ENCODE measurements at regions not wholly inside any gene's neighbourhood (a gene's known extent, or its start where the extent isn't known, plus 50 kb on each side); places are given as distances from the start of the nearest gene placed in this dataset.

DNA sequence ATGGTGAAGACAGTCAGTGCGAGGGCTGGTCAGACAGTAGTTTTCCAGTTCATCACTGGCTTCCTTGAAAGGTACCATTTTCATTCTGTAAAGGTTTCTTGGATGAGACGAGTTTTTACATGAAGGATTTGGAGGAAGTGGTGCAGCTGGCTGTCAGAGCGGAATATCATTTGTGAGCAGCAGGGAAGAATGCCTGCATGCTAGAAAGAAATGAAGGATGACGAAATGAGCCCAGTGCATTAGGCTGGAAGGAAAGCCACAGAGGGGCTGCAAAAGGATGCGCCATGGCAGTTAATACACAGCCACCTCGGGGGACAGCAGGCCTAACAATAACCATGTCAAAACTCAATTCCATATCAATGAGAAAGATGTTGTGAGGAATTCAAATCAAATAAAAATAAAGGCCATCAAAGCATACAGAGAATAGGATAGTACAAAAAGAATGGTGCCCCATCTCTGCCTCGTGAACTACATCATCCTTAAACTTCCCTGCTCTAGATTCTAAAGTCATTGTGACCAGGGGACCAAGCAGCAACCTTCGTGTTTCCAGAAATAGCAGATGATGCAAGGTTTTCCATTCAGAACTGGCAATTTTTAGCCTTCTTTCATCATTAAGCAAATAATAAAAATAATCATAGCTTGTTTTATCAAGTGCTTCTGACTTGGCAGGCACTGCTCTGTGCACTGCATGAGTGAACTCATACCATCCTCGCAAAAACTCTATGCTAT is 504.2 kb downstream of the RFC3 start:
- no peak for DNase-seq (ENCODE audit: low spot score)

DNA sequence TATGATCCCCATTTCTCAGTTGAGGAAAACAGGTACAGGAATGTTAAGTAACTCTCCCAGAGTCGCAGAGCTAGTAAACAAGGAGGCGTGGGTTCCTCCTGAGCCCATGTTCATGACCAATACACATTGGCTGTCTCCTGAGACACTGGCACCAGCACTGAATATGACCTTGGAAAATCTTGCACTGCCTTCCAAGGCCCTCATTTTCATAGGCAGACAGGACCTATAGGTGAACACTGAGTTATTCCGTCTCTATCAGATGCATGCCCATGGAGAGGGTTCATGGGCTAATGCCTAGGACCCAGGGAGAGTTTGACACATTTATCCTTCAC is 504.8 kb downstream of the RFC3 start:
- DNase-seq (ENCODE audit: low spot score): no peak

DNA sequence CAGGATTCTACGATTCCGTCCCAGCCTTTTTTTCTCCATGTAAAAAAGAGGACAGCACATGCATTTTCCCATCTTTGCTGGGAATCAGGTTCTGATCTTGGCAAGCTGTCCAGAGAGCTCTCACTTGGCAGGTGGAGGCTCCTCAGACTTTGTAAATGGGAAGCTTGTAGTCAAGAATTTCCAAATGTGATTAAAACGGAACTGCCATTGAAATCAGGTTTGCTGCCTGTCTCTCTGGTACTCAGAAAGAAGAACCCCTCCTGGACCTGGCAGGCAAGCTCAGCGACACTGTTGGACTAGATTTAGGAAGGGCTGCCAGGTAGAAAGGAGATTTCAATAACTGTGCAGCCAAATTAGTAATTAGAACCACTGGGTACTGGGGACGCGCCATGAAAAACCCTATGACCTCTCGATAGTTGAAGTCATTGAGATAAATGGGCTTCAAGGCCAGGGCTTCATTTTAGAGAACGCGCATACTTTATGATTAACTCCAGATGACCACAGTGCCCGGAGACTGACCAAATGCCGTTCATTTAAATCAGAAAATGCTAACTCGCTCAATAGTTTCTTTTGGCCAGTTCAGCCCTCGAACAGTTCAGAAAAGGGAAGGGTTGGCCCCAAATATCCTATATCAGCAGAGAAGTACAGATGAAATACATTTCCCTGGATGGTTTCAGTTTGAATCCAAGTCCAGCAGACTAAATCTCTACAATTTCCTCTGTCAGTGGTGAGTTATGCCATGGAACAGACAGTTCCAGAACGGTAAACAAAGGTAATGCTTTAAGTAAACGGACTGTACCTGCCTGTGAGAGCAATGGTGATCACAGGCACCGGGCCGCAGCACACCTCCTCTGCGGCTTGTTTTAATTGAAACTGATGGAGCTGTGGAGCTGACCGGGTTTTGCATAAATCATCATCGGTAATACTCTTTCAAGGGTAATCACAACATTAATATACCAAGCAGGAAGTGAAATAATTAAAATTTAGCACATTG is 517.4 kb downstream of the RFC3 start:
- DNase-seq (ENCODE audit: low spot score): no peak

DNA sequence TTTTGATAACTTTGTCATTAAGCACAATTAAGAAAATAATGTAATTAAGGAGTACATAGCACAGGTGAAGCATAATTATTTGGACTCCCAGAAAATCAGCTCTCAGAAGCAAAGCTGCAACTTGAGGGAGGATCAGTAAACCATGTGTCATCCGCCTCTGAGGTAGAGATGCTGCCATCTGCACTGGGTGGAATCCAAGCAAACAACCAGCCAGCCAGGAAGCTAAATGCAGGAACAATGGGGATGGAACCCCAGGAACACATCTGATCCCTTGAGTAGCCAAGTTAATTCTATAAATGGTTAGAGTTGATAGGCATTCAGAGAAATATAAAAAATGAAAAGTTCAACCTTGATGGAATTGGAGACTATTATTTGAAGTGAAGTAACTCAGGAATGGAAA is 520.2 kb downstream of the RFC3 start:
- no peak for DNase-seq (ENCODE audit: low spot score)

DNA sequence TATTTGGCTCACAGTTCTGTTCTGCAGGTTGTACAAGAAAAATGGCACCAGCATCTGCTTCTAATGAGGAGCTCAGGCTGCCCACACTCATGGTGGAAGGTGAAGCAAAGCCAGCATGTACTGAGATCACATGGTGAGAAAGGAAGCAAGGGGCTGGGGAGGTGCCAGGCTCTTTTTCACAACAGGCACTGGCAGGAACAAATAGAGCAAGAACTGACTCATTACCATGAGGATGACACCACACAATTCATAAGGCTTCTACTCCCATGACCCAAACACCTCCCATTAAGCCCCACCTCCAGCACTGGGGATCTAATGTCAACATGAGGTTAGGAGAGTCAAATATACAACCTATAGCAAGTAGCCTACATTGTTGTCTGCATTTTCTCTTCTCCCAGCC is 522.6 kb downstream of the RFC3 start:
- peak; percentile 77 for DNase-seq (ENCODE audit: low spot score)

DNA sequence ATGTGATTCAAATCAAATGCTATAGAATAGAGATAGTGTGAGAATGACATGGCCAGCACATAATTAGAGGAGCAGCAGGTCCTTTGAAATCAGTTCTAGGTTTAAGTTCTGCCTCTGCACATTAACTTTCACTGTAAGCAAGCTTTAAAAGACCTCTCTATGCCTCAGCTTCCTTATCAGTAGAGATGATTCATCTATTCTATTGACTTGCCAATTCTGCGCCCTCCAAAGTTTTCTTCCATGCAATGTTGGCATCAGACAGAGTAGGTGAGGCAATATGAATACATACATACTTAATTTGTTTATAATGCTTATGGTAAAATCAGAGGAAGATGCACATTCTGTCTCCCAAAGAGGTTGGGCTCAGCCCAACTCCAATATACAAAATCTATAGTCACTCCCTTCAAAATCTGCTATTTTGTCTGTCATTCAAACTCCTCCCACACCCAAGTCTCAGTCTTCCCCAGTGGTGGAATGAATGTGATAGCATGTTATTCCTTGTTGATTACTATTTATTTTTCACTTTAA is 525.5 kb downstream of the RFC3 start:
- no peak for DNase-seq (ENCODE audit: low spot score)

DNA sequence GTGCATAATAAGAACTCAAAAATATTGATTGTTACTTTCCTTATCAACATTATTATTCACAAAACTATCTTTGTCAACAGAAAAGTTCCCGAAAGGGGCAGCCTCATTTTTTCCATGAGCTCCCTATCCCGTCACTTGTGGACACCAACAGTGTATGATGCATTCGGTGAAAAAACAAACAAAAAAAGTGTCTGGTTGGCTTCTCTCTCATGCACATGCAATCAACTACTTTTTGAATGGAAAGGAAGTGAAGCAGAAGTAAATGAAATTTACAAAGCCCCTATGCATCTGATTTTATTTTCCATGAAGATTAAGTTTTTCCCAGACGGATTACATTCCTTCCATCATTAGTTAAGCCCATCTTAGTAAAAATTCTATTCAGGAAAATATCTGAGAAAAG is 526.9 kb downstream of the RFC3 start:
- no peak for DNase-seq (ENCODE audit: low spot score)

DNA sequence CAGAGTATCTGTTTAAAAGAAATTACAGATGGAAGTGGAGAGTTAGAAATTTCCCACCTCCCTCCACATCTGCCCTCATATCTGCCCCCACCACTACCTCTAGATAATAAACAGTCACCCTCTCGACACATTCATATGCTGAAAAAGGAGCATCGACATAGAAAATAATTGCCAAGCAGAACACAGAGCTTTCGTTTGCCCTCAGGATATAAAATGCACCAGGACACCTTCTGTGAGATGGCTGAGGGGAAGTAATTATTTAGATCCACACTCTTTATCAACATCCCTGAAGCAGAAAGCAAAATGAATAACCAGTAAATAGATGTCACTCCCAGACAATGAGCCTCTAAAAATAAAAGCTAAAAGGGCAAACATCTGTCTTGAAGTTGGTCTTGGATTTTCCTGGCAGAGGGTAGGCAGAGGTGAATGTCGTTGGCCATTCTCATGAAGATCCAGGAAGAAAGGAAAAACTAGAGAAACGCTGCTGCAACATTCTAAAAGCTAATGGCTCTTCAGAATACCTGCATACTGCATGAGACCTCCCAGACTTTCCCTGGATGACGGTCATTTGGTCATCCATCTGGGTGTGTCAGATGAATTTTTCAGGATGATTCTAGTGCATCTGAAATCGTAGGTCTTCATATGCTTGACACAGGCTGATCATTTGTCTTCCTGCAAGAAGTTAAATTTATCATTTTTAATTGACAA is 527.5 kb downstream of the RFC3 start:
- no peak for DNase-seq (ENCODE audit: low spot score)

DNA sequence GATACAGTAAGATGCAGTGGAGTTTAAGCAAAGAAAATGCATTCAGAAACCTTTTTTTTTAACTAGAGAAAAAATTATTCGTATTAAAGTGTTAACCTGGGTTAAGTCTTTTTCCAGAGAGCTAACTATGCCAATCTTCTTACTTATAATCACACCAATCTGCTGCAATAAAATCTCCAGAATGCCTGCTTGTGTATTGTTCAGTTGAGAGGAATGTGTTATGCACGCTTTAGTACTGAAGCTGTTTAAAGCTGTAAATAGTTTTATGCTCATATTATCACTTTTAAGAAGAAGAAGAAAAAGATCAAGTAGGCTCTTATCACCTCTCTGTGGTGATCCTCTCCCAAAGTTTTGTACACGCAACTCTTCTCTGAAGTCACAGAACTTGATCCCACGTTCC is 528.7 kb downstream of the RFC3 start:
- no peak for DNase-seq (ENCODE audit: low spot score)

DNA sequence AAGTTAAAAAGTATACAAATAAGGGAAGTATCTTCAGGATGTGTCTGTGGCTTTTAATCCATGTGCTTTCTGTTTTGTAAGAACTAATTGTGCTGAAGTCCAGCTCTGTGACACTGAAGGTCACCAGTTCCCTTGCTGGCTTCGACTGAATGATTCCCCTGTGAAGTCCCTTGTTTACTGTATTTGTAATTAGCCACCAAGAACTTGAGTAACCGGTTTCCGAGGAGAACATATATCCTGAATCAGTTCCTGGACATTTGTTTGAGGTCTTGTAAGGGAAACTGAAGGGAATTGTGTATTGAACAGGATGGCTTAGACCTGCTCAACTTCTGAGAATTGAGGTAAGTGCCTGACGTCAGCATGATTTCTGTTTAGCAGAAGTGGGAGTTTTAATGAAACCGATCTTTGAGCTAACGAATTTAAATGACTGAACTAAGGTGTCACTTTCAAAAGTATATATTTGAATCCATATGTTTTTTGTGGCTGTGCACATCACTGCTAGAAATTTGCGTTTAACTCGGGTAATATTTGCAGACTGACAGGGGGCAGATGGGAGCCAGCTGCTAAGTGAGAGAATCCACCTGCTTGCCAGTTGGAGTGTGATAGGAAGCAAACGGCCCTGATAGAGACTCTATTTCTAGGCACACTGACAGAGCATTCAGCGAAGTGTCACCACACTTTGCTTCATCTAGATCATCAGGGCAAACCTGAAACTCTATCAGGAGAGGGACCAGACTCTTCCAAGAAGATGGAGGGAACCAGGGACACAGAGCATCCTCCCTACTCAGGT is 530.0 kb downstream of the RFC3 start:
- DNase-seq (ENCODE audit: low spot score): peak; percentile 82

DNA sequence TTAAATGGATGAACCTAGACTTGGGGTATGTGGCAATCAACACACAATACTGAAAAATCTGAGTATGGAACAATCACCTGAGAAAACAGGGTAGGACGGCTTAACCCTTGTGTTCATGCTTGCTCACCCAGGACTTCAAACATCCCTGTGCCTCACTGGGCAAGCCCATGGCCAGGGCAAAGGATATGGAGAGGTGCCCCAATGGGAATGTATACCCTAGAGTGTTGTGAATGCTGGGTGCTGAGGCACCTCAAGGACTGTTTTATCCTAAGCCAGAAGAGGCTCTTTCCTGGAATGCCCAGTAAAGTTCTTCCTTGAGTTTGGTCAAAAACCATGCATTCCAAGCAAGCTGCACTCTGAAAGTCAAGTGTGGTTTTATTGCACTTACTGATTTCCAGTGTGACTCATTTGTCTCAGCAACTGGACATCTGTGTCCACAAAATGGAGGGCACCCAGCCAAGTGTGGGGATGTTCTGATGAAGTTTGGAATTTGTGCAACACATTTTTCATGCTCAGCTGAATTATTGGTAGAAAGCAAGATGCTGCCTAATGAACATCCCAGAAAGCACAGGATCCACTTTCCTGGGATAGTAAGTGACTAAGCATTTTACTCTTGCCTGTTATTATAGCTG is 531.3 kb downstream of the RFC3 start:
- DNase-seq (ENCODE audit: low spot score): peak; percentile 95

DNA sequence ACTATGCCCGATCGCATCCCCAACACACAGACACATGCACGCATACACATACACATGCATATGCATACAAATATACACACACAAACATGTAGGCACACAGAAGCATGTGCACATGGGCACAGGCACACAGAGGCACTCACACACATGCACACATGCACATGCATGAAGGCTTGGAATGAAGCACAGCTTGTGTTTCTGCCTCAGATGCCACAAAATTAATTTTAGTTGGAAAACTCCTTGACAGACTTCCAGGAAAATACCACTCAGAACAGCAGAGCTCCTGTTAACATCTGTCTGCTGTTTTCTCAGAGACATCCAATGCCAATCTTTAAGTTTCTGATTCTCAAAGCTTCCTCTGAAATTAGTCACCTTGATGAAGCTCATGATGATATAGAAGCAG is 532.7 kb downstream of the RFC3 start:
- no peak for DNase-seq (ENCODE audit: low spot score)

DNA sequence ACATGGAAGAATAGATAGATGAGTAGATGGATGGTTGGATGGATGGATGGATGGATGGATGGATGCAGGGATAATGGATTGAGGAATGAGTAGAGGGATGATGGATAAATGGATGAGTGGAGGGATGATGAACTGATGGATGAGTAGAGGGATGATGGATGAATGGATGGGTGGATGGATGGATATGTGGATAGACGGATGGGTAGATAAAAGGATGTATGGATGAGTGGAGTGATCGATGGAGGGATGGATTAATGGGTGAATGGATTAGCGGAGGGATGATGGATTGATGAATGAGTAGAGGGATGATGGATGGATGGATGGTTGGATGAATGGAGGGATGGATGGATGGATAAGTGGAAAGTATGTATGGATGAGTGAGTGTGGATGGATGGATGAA is 533.2 kb downstream of the RFC3 start:
- DNase-seq (ENCODE audit: low spot score): no peak

DNA sequence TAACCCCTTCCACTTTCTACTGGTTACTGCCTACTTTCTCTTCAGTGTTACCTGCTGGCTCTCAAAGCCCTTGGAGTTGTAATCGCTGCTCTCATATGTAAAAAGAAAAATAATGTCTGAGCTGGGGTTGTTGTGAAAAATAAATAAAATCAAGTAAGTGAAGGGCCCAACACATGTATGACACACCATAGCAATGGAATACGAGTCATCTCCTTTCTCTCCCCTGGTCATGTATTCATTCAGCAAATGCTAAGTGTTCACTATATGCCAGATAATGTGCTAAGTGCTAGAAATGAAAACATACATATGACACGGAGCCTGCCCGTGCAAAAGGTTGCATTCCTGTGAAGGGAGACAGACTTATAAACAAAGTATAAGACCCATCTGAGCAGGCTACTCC is 535.0 kb downstream of the RFC3 start:
- DNase-seq (ENCODE audit: low spot score): peak; percentile 35

DNA sequence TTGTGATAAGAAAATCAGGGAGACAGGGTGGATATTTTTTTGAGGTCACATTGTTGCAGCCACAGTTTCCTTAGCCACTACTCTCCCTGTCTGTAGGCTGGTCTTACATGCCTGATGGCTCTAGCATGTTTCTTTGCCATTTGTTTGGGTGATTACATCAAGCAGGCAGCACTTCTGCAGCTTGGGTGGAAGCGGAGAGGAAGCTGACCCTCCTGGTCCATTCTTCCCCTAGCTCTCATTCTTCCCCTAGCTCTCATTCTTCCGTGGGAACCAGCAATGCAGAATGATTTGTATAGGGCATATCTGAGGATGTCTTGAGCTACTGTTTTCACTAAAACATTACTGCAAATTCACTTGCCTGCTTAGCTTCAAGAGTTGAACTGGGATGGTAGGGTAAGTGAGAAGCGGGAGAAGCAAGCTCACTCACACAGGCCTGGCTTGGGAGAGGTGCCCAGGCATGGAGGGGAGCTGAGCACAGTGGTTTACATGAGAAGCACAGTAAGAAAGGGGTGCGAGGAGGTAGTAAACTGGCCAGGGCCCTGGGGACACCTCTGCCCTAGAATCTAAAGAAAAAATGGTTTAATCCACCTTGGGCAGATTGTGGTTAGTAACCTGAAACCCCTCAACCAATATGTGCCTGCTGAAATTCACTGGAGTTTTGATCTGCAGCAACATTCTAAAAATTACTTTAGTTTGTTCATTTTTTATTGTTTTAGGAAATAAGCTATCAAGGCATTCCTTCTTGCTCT is 538.9 kb downstream of the RFC3 start:
- no peak for DNase-seq (ENCODE audit: low spot score)

DNA sequence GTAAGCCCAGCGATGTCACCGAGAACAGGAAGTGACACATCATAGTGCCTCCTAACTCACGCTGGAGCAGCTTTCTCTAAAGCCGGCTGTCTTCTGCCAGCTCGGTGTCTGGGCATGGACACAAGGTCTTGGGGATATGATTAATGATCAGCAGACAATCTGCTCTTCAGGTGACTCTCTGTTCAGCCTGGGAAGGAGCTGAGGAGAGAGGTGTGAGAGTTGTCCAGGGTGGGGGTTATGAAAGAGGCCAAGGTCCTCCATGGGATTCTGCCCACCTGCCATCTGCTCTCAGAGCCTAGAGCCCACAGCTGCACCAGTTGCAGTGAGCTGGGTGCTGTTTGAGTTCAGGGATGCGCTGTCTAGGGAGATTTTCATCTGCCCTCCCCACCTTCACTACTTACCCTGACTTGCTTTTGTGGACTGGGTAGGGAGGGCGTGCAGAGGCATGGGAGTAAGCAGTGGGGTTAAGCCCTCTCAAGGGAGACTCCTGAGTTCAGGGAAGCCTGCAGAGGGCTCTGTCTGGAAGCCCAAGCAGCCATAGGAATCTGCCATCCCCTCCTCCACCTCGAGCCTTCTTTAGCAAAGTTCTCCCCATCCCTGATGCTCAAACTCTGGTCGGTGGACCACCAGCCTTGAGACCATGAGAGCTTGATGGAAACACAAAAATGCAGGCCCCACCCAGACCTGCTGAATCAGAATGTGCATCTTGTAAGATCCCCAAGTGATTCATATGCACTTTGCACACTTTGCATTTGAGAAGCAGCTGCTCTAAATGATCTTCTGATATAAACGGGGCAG is 539.7 kb downstream of the RFC3 start:
- peak; percentile 93 for DNase-seq (ENCODE audit: low spot score)

DNA sequence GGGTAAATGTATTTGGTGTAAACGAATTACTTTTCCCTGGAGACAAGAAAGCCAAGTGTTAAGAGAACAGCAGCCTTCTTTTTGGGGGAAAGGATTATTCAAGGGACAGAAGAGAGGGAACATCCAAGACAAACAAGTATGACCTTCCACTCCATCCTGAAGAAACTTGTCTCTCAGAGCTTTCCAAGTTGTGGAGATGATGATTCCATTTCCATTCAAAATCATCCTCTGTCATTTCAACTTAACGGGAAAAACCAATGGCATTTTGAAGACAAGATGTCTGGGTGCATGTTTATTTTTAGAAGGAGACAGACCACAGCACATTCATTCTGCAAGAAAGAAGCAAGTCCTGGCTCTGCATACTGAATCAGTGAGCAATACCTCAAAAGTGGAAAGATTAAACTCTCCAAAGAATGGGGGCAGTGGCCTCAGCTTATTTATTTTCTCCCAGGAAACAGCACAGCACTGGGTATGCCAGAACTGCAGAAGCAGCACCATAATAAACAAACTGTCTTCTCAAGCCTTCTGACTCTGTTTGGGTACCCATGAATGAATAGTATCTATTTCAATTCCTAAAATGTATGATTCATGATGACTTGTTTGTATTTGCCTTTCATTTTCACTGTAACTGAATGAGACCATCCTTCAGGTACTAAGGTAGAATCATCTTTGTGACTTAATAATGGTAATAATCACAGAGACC is 541.0 kb downstream of the RFC3 start:
- DNase-seq (ENCODE audit: low spot score): peak; percentile 87

DNA sequence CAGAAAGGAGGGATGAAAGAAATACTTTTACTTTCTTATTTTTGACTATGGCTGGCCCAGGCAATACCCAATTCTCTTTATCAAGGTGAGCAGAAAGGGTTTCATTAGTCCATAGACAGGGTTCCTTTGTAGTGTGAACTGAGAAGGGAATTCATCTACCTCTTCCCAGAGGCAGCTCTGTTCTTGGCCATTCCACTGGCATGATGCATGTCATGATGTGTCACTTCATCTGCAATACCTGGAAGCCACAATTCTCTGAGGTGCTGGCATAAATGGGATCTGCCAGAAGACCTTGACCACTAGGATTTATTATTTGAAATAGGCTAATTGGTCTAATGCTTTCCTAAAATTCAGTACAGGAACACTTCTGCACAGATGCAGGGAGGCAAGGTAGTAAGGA is 542.8 kb downstream of the RFC3 start:
- peak; percentile 83 for DNase-seq (ENCODE audit: low spot score)

DNA sequence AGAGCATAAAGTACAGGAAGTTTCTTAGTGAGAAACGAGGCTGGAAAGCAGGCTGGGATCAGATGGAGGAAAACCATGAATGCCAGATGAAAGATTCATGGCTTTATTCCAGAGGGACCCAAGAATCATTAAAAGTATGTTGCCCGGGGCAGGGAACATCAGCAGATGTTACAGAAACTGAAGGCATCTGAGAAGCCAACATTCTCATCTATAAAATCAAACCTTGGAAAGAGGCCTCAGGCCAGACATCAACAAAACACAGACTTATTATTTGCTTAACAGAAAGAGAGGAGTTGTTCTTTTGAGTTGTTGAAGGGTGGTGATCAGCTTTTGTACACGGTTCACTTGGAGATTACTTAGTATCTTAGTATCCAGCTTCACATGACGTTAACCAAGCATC is 543.6 kb downstream of the RFC3 start:
- no peak for DNase-seq (ENCODE audit: low spot score)

Measured in kidney tubule cell (primary cell).